ENCODE measurements at regions not wholly inside any gene's neighbourhood (a gene's known extent, or its start where the extent isn't known, plus 50 kb on each side); places are given as distances from the start of the nearest gene placed in this dataset.

DNA sequence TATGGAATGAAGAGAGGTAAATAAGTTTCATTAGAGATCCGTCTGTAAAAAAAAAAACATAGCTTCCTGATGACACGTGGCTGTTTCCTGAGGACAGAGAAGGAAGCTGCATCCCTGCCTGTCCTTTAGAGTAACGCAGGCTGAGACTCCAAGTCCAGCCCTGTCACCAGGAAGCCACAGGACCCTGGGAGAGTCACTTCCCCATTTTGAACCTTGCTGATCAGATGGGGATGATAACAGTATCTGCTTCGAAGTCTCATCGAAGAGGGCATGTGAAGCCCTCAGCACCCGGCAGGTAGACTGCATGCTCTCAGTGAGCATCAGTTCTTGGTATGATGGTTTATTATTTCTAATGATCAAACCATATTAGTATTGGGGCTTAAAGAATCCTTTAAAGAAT is 139.1 kb upstream of the KCNG1 start:
- H3K27me3 Mint-ChIP-seq = peaks cover 43% of the 10 kb centered on the region
- no peak overlapping the region for H3K27ac Mint-ChIP-seq
- no peaks in the 10 kb centered on the region for H4K20me1 ChIP-seq (ENCODE audit: control insufficient read depth, insufficient read depth, low read length, poor library complexity, severe bottlenecking)
- H3K36me3 ChIP-seq (replicated peaks in 1 of 2; ENCODE audit: control extremely low read depth in 1 of 2, control insufficient read depth in 1 of 2, extremely low read depth in 1 of 2, insufficient read depth in 2 of 2, low read length in 1 of 2) = no peaks in the 10 kb centered on the region
- ChIA-PET POLR2A (no interaction called here), CTCF (interaction anchor here (0.7 kb wide), 1 partner anchor 8 kb away, joined by 3 read pairs; no protein-coding TSS in a partner anchor)
- H3K9ac ChIP-seq (ENCODE audit: low read length) = no peak overlapping the region
- DNase-seq (no peak), ATAC-seq (ENCODE audit: low read depth) (no peak)
- intact Hi-C loops (cut with micrococcal nuclease) = no loop called here
- H3K79me2 ChIP-seq (ENCODE audit: control insufficient read depth, insufficient read depth, low read length) = no peaks in the 10 kb centered on the region
- H3K4me3 ChIP-seq (ENCODE audit: control extremely low read depth in 1 of 5, extremely low read depth in 1 of 5, insufficient read depth in 1 of 5, low read depth in 2 of 5, low read length in 4 of 5) = no peak overlapping the region
- no peaks in the 10 kb centered on the region for H3K9me3 Mint-ChIP-seq (ENCODE audit: insufficient read depth)
- 3% methylated on average over 3 of the region's 6 CpGs for WGBS (ENCODE audit: insufficient coverage)
- no peak for TF ChIP-seq EZH2 (IDR thresholded peaks at IDR 0.05; ENCODE audit: borderline replicate concordance, insufficient read depth, low read depth, low read length, poor library complexity, severe bottlenecking)
- TF ChIP-seq, protein P1, sequence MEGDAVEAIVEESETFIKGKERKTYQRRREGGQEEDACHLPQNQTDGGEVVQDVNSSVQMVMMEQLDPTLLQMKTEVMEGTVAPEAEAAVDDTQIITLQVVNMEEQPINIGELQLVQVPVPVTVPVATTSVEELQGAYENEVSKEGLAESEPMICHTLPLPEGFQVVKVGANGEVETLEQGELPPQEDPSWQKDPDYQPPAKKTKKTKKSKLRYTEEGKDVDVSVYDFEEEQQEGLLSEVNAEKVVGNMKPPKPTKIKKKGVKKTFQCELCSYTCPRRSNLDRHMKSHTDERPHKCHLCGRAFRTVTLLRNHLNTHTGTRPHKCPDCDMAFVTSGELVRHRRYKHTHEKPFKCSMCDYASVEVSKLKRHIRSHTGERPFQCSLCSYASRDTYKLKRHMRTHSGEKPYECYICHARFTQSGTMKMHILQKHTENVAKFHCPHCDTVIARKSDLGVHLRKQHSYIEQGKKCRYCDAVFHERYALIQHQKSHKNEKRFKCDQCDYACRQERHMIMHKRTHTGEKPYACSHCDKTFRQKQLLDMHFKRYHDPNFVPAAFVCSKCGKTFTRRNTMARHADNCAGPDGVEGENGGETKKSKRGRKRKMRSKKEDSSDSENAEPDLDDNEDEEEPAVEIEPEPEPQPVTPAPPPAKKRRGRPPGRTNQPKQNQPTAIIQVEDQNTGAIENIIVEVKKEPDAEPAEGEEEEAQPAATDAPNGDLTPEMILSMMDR (IDR thresholded peaks at IDR 0.05) = no peak
- H3K4me1 Mint-ChIP-seq = no peaks in the 10 kb centered on the region
- H2AFZ ChIP-seq (ENCODE audit: insufficient read depth, low read depth, low read length, poor library complexity, severe bottlenecking) = no peak overlapping the region
- no peak overlapping the region for H3K27ac ChIP-seq (ENCODE audit: low read length in 2 of 2)
- H3K9me3 ChIP-seq (ENCODE audit: control extremely low read depth in 1 of 3, control insufficient read depth in 2 of 3, insufficient read depth in 1 of 3, low read length in 2 of 3) = peaks cover 0 to 3% (median 0%) of the 10 kb centered on the region in 3 donors
- H3K4me3 Mint-ChIP-seq = no peak overlapping the region
- H3K4me2 ChIP-seq (replicated peaks; ENCODE audit: low read depth, low read length, poor library complexity, severe bottlenecking) = no peak overlapping the region
- H3K4me1 ChIP-seq (ENCODE audit: control insufficient read depth in 2 of 2, insufficient read depth in 2 of 2, low read length in 2 of 2) = peaks cover 1 to 5% of the 10 kb centered on the region in 2 donors
- peaks cover 0 to 9% (median 3%) of the 10 kb centered on the region in 4 experiments for H3K27me3 ChIP-seq (replicated peaks in 1 of 4; ENCODE audit: control extremely low read depth in 1 of 4, control insufficient read depth in 3 of 4, insufficient read depth in 4 of 4, low read length in 3 of 4)

DNA sequence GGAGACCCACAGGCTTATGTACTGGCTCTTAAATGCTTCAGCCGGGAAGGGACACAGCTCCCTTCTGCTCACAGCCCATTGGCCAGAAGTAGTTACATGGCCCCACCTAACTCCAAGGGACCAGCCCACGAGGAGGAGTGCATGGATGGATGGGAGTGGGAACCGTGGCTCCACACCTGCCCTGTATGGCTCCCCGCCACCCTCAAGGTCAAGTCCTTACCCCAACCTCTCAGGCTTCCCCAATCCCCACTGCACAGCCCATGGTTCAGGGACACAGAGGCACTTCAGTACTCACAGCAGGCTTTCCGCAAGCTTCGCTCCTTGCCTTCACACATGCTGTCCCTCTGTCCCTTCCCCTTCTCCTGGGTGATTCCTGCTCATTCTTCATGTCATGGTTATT is 137.9 kb upstream of the KCNG1 start:
- no peak overlapping the region for H3K9ac ChIP-seq (ENCODE audit: low read length)
- ChIA-PET POLR2A (no interaction called here), CTCF (no interaction called here)
- no peak overlapping the region for H3K27ac Mint-ChIP-seq
- H3K4me3 ChIP-seq (ENCODE audit: control extremely low read depth in 1 of 5, extremely low read depth in 1 of 5, insufficient read depth in 1 of 5, low read depth in 2 of 5, low read length in 4 of 5) = no peak overlapping the region
- H3K4me1 Mint-ChIP-seq = peaks cover 5% of the 10 kb centered on the region
- no peaks in the 10 kb centered on the region for H3K36me3 ChIP-seq (replicated peaks in 1 of 2; ENCODE audit: control extremely low read depth in 1 of 2, control insufficient read depth in 1 of 2, extremely low read depth in 1 of 2, insufficient read depth in 2 of 2, low read length in 1 of 2)
- no peak for DNase-seq
- no peaks in the 10 kb centered on the region for H3K79me2 ChIP-seq (ENCODE audit: control insufficient read depth, insufficient read depth, low read length)
- H3K9me3 Mint-ChIP-seq (ENCODE audit: insufficient read depth) = no peaks in the 10 kb centered on the region
- 66% methylated on average over 3 of the region's 6 CpGs for WGBS (ENCODE audit: insufficient coverage)
- H3K4me2 ChIP-seq (replicated peaks; ENCODE audit: low read depth, low read length, poor library complexity, severe bottlenecking) = no peak overlapping the region
- H3K4me1 ChIP-seq (ENCODE audit: control insufficient read depth in 2 of 2, insufficient read depth in 2 of 2, low read length in 2 of 2) = peaks cover 6 to 12% of the 10 kb centered on the region in 2 donors
- no peaks in the 10 kb centered on the region for H4K20me1 ChIP-seq (ENCODE audit: control insufficient read depth, insufficient read depth, low read length, poor library complexity, severe bottlenecking)
- no peak for TF ChIP-seq EZH2 (IDR thresholded peaks at IDR 0.05; ENCODE audit: borderline replicate concordance, insufficient read depth, low read depth, low read length, poor library complexity, severe bottlenecking)
- TF ChIP-seq, protein P1 (IDR thresholded peaks at IDR 0.05) = no peak
- H2AFZ ChIP-seq (ENCODE audit: insufficient read depth, low read depth, low read length, poor library complexity, severe bottlenecking) = no peak overlapping the region
- peaks cover 0 to 3% (median 0%) of the 10 kb centered on the region in 3 donors for H3K9me3 ChIP-seq (ENCODE audit: control extremely low read depth in 1 of 3, control insufficient read depth in 2 of 3, insufficient read depth in 1 of 3, low read length in 2 of 3)
- peaks cover 0 to 12% (median 3%) of the 10 kb centered on the region in 4 experiments for H3K27me3 ChIP-seq (replicated peaks in 1 of 4; ENCODE audit: control extremely low read depth in 1 of 4, control insufficient read depth in 3 of 4, insufficient read depth in 4 of 4, low read length in 3 of 4)
- no peak for ATAC-seq (ENCODE audit: low read depth)
- intact Hi-C loops (cut with micrococcal nuclease) = no loop called here
- H3K27me3 Mint-ChIP-seq = peaks cover 47% of the 10 kb centered on the region
- no peak overlapping the region for H3K4me3 Mint-ChIP-seq
- H3K27ac ChIP-seq (ENCODE audit: low read length in 2 of 2) = no peak overlapping the region
